ENCODE measurements at regions not wholly inside any gene's neighbourhood (a gene's known extent, or its start where the extent isn't known, plus 50 kb on each side); places are given as distances from the start of the nearest gene placed in this dataset.

DNA sequence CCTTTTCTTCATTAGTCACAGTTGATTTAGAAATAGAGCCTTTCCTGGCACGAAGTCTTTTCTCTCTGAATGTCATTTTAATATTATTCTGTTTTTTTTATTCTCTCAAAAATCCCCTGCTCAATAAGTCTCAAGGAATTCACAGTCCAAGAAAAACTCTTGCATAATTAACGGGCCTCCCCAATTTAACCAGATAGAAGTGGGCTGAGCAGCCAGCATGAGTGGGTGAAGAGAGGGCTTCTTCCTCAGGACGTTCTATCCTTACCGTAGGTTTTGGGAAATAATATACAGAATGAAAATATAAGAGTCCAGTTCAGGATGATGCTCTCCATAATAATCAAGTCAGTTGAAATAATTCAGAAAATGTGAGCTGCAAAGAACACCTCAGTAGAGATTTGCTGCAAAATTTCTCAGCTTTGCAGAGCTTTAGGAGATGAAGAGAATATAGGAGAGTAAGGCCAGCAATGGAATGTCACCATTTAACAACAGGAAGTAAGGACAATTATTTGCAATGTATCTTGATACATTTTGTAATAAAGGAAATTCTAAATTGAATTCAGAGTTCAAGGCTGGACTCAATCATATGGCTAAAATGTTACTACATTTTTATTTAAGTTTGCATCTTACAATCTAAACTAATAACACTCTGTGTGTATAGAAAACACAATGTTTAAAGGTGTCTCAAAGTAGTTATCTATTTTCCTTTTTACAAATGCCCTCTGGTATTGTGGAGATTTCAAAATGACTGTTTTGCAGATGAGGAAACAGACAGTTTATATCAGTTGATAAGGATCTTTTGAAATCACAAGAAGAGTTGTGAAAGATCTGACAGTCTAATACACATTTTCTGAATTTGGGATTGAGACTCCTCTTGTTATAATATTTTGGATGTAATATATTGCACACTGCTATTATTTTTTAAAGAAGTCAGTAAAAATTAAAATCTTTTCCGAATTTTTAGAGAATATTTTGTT is 1724.1 kb upstream of the SEL1L start:
- TF ChIP-seq POLR2A (IDR thresholded peaks at IDR 0.05) = no peak
- TF ChIP-seq, protein P1, sequence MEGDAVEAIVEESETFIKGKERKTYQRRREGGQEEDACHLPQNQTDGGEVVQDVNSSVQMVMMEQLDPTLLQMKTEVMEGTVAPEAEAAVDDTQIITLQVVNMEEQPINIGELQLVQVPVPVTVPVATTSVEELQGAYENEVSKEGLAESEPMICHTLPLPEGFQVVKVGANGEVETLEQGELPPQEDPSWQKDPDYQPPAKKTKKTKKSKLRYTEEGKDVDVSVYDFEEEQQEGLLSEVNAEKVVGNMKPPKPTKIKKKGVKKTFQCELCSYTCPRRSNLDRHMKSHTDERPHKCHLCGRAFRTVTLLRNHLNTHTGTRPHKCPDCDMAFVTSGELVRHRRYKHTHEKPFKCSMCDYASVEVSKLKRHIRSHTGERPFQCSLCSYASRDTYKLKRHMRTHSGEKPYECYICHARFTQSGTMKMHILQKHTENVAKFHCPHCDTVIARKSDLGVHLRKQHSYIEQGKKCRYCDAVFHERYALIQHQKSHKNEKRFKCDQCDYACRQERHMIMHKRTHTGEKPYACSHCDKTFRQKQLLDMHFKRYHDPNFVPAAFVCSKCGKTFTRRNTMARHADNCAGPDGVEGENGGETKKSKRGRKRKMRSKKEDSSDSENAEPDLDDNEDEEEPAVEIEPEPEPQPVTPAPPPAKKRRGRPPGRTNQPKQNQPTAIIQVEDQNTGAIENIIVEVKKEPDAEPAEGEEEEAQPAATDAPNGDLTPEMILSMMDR (IDR thresholded peaks at IDR 0.05) = no peak
